Activated CD8-positive, alpha-beta memory T cell treated with anti-CD3 and anti-CD28 coated beads, Interleukin-2, amount 50 U/mL, for 1 hour (primary cell): ENCODE measurements at regions not wholly inside any gene's neighbourhood (a gene's known extent, or its start where the extent isn't known, plus 50 kb on each side); places are given as distances from the start of the nearest gene placed in this dataset.

ENCODE experiments used
- DNase-seq: peaks from one replicate; pipeline ENCODE4 v3.0.0-alpha.2; 2020; ENCODE audit errors: extremely low read depth

DNA sequence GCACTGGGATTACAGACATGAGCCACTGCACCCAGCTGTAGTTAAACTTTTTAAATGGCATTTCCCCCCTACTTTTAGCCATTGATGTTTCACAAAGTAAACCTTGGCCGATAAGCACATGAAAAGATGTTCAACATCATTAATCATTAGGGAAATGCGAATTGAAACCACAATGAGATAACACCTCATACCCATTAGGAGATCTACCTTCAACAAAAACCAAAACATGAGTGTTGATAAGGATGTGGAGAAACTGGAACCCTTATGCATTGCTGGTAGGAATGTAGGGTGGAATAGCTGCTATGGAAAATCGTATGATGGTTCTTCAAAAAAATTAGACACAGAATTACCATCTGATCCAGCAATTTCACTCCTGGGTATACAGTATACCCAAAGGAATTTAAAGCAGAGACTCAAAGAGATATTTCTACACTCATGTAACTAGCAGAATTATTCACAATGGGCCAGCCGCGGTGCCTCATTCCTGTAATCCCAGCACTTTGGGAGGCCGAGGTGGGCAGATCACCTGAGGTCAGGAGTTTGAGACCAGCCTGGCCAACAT is 286.5 kb upstream of the JARID2 start:
- no peak for DNase-seq

- no peak for DNase-seq
These were observed 281.2 kb upstream of the JARID2 start for GRCh38 chr6:14964556-14965270.

GRCh38 chr6:14965424-14966075 is 280.3 kb upstream of the JARID2 start:
- DNase-seq: no peak

DNA sequence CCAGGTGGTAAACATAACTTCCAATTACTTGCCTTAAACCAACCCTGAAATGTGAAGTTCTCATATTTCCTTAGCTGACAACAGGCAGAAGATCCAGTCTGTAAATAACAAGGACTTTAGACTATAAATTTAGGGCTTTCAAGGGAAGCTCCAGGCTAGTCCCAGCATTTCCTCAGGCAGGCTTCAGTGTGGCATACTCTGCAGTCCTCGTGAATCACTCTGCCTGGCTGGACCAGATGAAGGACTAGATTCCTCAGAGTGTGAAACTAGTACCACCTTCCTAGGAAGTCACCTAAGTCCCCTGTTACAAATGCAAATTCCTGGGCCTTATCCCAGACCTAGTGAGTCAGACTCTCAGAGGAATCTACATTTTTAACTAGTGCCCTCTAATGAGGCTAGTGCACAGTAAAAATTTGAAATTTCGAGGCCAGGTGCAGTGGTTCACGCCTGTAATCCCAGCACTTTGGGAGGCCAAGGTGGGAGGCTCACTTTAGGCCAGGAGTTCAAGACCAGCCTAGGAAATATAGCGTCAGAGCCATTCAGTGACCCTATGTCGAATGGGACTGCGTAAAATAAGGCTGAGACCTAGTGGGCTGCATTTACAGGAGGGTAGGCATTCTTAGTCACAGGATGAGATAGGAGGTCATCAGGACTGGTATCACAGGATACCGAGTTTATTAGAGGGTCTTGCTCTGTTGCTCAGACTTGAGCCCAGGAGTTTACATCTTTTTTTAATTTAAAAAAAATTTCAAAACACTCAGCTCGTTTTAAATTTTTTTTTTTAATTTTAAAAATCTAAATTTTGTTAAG is 279.6 kb upstream of the JARID2 start:
- no peak for DNase-seq

- DNase-seq: no peak
These were observed 278.8 kb upstream of the JARID2 start for GRCh38 chr6:14966906-14967711.

GRCh38 chr6:14968056-14968637 is 277.7 kb upstream of the JARID2 start:
- no peak for DNase-seq

GRCh38 chr6:14969126-14969525 is 276.7 kb upstream of the JARID2 start:
- no peak for DNase-seq

GRCh38 chr6:14972379-14973067 is 273.3 kb upstream of the JARID2 start:
- DNase-seq: no peak

DNA sequence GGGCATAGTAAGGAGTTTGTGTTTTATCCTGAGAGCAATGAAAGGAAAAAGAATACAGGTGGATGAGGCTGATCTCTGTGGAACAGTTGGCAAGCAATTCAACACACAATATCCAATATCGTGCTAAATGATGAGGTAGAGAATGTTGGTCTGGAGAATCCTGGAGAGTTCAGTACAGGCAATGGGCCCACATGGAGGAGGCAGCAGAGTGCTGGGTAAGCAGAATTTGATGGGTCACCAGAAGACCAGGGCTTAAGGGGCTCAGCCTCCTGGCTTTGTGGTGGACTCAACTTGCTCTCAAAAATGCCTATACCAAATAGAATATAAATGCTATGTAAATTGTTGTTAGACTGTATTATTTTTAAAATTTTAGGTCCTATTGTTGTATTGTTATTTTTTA is 271.5 kb upstream of the JARID2 start:
- DNase-seq: no peak

GRCh38 chr6:14974792-14975470 is 270.9 kb upstream of the JARID2 start:
- no peak for DNase-seq

DNA sequence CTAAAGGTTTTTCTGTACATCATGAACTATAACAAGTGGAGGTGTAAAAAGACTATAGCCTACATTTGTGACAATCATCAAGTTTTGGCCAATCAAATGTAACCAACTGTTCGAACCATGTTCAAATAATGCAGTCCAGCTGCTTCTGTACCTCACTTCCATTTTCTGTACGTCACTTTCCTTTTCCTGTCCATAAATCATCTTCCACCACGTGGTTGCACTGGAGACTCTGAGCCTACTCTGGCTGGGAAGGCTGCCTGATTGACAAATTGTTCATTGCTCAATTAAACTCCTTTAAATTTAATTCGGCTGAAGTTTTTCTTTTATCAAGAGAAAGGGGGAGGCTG is 270.4 kb upstream of the JARID2 start:
- no peak for DNase-seq

DNA sequence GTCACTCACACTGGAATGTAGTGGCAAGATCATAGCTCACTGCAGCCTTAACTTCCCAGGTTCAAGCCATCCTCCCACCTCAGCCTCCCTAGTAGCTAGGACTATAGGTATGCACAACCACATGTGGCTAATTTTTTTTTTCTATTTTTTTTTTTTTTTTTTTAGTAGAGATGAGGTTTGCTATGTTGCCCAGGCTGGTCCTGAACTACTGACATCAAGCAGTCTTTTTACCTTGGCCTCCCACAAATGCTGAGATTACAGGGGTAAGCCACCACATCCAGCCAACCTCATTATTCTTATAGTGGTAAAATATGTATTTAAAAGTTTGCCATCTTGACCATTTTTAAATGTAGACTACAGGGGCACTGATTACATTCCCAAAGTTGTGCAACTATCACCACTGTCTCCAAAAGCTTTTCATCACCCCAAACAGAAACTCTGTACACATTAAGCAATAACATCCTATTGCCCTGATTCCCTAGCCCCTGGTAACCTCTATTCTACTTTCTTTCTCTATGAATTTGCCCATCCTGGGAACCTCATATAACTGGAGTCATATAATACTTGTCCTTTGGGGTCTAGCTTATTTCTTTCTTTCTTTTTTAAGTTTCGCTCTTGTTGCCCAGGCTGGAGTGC is 268.0 kb upstream of the JARID2 start:
- no peak for DNase-seq

GRCh38 chr6:14981960-14982359 is 263.9 kb upstream of the JARID2 start:
- no peak for DNase-seq

DNA sequence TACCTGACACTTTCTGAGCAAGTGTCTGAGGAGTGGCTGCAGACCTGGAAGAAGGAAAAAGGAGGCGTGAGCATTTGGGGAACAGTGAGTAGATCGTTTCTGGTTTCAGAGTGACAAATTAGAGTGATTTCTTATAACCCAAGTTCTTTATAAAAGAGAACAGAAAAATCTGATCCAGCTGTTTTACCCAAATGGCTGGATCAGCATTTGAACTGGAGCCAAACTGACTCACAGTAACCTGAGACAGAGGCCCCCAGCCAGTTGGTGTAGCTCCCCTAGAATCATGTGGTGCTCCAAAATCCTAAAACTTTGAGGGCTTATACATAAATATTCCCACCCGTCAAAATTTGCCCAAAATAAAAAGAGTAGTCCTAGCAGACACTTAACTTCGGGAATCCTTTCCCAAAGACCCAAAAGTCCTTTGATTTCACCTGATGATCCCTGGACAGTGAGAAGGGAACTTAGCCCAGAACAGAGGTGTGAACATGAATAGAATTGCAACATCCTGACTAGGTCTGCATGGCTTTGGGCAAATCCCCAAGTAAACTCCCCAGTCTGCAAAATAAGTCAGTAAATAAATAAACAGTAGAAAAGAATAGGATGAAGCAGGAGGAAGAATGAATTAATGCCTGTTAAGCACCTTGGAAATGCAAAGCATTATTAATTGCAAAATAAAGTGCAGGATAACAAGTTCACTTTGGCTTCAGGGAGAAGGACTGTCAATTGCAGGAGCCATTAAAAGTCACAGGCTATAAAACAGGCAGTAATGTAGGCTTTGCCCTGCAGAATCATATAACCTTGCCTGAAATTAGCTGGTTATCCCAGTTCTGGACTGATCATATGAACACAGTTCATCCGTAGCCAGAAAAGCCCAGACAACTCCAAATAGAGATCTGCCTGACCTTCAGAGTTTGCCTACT is 262.0 kb upstream of the JARID2 start:
- DNase-seq: no peak

DNA sequence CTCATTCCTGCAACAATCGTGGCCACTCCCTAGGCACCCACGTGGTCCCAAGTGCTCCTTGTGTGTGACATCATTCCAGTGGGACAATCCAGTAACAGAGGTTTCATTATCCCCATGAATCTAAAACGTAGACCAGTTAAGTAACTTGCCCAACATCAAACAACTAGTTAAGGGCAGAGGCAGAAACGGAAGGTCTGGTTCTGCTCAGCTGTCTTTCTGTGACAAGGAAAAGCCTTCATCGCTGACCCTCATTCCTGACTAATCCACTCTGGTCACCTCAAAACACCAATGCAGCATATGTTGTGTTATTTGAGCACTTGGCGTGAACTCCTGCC is 261.4 kb upstream of the JARID2 start:
- DNase-seq: no peak

GRCh38 chr6:14985366-14985765 is 260.5 kb upstream of the JARID2 start:
- no peak for DNase-seq

- no peak for DNase-seq
These were observed 259.5 kb upstream of the JARID2 start for GRCh38 chr6:14986370-14986769.

DNA sequence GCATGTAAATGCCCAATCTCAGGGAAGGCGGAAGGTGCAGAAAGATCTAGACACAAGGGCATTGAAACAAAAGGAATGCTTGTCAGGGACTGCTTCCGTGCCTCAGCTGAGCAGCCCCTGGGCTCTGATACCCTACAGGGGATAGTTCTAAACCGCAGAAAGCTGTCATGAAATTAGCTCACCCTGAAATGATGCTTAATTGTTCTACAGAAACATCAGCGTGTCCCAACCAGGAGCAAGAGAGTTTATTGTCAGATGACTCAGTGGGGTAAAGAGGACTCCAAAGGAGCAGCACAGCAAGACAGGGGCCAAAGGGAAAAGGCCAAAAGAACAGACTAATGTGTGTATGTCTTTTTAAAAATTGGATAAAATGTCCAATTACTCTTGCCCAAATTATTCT is 258.4 kb upstream of the JARID2 start:
- no peak for DNase-seq

DNA sequence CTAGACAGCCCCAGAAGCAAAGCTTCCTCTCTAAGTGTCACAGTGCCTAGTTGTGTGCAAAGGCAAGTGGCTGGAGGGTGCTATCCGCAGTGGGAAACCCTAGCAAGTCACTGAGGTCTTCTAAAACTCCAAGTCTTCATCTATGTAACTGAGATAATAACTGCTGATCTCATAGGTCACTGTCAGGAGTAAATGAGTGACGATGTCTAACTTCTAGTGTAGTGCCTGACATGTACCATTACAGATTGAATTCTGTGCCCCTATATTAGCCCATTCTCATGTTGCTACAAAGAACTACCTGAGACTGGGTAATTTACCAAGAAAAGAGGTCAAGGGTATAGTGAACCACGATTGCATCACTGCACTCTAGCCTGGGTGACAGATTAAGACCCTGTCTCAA is 253.5 kb upstream of the JARID2 start:
- no peak for DNase-seq
